ENCODE measurements at regions not wholly inside any gene's neighbourhood (a gene's known extent, or its start where the extent isn't known, plus 50 kb on each side); places are given as distances from the start of the nearest gene placed in this dataset.

DNA sequence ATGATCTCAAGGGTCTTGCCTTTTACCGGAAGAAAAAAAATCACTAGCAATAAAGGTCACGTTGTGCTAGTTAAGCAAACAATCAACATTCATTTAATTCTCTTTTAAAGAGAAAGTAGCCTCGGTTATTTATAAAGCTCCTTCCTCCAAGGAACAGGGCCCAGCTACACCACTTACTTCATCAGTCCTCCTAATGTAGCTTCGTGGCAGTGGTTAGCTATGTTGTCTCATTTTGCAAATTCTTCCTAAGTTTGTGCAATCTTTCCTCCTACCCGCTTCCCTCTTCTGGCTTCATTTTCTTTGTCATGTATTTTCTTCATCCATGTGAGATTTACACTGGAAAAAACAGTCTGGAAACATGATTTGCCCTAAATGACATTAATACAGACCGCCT, 554.2 kb downstream of the NUF2 start:
- POLR2A ChIA-PET, result no interaction called here
- no TSS peak for BruUV-seq (replicated peaks)
- DNase-seq (ENCODE audit: low read depth, low spot score) (no peak), ATAC-seq (no peak)
- no peaks in the 10 kb centered on the region for H3K27me3 ChIP-seq (ENCODE audit: control insufficient read depth, insufficient read depth, low read length)
- in situ Hi-C loops (cut with HindIII; ENCODE audit: low pct_unique_long_range_greater_than_20kb, low sequenced_read_pairs), result no loop called here
- no peaks in the 10 kb centered on the region for H3K4me1 ChIP-seq (ENCODE audit: control insufficient read depth, insufficient read depth, low read length)
- intact Hi-C loops (cut with micrococcal nuclease; ENCODE audit: unreplicated experiment), result no loop called here
- CTCF ChIA-PET, result no interaction called here
- no peak overlapping the region for H3K4me3 ChIP-seq (ENCODE audit: low read depth in 2 of 2, low read length in 2 of 2)
- H3K27ac ChIP-seq (ENCODE audit: low read length), result no peak overlapping the region
- H3K9me3 ChIP-seq (ENCODE audit: control insufficient read depth, insufficient read depth, low read depth, low read length), result no peaks in the 10 kb centered on the region
- TF ChIP-seq SIN3A (IDR thresholded peaks at IDR 0.05; ENCODE audit: borderline replicate concordance, insufficient read depth, low read depth, low read length), result no peak
- no peak for TF ChIP-seq TCF7L2 (IDR thresholded peaks at IDR 0.05; ENCODE audit: low read depth, low read length)
- no peak for TF ChIP-seq POLR2AphosphoS5 (IDR thresholded peaks at IDR 0.05; ENCODE audit: low read depth, low read length)
- TF ChIP-seq, protein P1, sequence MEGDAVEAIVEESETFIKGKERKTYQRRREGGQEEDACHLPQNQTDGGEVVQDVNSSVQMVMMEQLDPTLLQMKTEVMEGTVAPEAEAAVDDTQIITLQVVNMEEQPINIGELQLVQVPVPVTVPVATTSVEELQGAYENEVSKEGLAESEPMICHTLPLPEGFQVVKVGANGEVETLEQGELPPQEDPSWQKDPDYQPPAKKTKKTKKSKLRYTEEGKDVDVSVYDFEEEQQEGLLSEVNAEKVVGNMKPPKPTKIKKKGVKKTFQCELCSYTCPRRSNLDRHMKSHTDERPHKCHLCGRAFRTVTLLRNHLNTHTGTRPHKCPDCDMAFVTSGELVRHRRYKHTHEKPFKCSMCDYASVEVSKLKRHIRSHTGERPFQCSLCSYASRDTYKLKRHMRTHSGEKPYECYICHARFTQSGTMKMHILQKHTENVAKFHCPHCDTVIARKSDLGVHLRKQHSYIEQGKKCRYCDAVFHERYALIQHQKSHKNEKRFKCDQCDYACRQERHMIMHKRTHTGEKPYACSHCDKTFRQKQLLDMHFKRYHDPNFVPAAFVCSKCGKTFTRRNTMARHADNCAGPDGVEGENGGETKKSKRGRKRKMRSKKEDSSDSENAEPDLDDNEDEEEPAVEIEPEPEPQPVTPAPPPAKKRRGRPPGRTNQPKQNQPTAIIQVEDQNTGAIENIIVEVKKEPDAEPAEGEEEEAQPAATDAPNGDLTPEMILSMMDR (IDR thresholded peaks at IDR 0.05), result no peak
- no peak for TF ChIP-seq REST (IDR thresholded peaks at IDR 0.05; ENCODE audit: insufficient read depth in 1 of 2, low read depth in 2 of 2, low read length in 1 of 2)
- H3K36me3 ChIP-seq (ENCODE audit: control insufficient read depth, insufficient read depth, low read length), result no peaks in the 10 kb centered on the region

DNA sequence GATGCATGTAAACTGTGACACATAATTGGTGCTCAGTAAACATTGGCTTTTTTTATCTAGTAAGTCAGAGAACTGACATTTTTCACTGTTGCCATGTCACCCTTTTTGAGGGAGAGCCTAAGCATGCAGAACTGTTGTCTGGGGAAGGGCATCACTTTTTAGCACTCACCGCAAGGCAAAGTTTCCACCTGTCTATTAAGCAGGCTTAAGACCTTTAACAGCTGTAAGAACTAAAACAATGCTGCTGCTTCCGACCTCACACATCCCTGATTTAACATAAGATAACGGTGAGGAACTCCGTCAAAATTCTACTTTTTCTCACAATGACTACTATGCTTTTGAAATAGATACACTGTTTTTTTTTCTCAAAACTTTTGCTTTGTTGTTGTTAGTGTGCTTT, 554.8 kb downstream of the NUF2 start:
- ChIA-PET POLR2A (no interaction called here), CTCF (no interaction called here)
- BruUV-seq (replicated peaks), result no TSS peak
- ATAC-seq (no peak), DNase-seq (ENCODE audit: low read depth, low spot score) (no peak)
- Histone ChIP-seq H3K9me3 (ENCODE audit: control insufficient read depth, insufficient read depth, low read depth, low read length) (no peaks in the 10 kb centered on the region), H3K4me1 (ENCODE audit: control insufficient read depth, insufficient read depth, low read length) (no peaks in the 10 kb centered on the region), H3K27me3 (ENCODE audit: control insufficient read depth, insufficient read depth, low read length) (no peaks in the 10 kb centered on the region), H3K36me3 (ENCODE audit: control insufficient read depth, insufficient read depth, low read length) (no peaks in the 10 kb centered on the region), H3K27ac (ENCODE audit: low read length) (no peak overlapping the region), H3K4me3 (ENCODE audit: low read depth in 2 of 2, low read length in 2 of 2) (no peak overlapping the region)
- intact Hi-C loops (cut with micrococcal nuclease; ENCODE audit: unreplicated experiment), result no loop called here
- in situ Hi-C loops (cut with HindIII; ENCODE audit: low pct_unique_long_range_greater_than_20kb, low sequenced_read_pairs), result no loop called here
- TF ChIP-seq SIN3A (IDR thresholded peaks at IDR 0.05; ENCODE audit: borderline replicate concordance, insufficient read depth, low read depth, low read length), result no peak
- TF ChIP-seq, protein P1 (IDR thresholded peaks at IDR 0.05), result no peak

DNA sequence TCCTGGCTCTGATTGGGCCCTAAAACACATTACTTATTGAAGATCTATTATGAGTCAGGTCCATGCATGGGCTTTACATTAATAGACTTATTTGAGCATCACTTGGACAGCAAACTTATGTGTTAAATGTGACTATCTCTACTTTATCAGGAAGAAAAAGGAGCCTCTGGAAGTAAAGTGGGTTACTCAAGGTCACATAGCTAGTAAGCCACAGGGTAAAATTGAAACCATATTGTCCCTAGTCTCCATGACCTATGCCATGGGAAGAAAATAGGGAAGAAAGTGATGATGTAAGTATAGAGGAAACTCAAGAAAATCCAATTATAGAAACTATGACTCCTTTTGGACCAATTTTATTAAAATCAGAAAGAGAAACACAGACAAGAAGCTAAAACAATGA, 555.3 kb downstream of the NUF2 start:
- Histone ChIP-seq H3K27ac (ENCODE audit: low read length) (no peak overlapping the region), H3K36me3 (ENCODE audit: control insufficient read depth, insufficient read depth, low read length) (no peaks in the 10 kb centered on the region), H3K9me3 (ENCODE audit: control insufficient read depth, insufficient read depth, low read depth, low read length) (no peaks in the 10 kb centered on the region), H3K4me1 (ENCODE audit: control insufficient read depth, insufficient read depth, low read length) (no peaks in the 10 kb centered on the region), H3K4me3 (ENCODE audit: low read depth in 2 of 2, low read length in 2 of 2) (no peak overlapping the region), H3K27me3 (ENCODE audit: control insufficient read depth, insufficient read depth, low read length) (no peaks in the 10 kb centered on the region)
- intact Hi-C loops (cut with micrococcal nuclease; ENCODE audit: unreplicated experiment), result no loop called here
- ATAC-seq, result no peak
- TF ChIP-seq, protein P1 (IDR thresholded peaks at IDR 0.05), result no peak
- no TSS peak for BruUV-seq (replicated peaks)
- no peak for DNase-seq (ENCODE audit: low read depth, low spot score)
- ChIA-PET CTCF (no interaction called here), POLR2A (no interaction called here)
- in situ Hi-C loops (cut with HindIII; ENCODE audit: low pct_unique_long_range_greater_than_20kb, low sequenced_read_pairs), result no loop called here
